H1 (cell line): ENCODE measurements at regions not wholly inside any gene's neighbourhood (a gene's known extent, or its start where the extent isn't known, plus 50 kb on each side); places are given as distances from the start of the nearest gene placed in this dataset.

Source experiments
- POLR2A ChIP-seq, 2 experiments: IDR thresholded peaks; 1 replicate in 1 of 2; 2 replicates in 1 of 2; pipeline ENCODE4 v1.6.1; 2011; ENCODE audit warnings: low read depth in 2 of 2, low read length in 2 of 2, mild to moderate bottlenecking in 2 of 2; ENCODE audit errors: control extremely low read depth in 1 of 2
- POU5F1 ChIP-seq: IDR thresholded peaks from 2 replicates; pipeline ENCODE4 v1.6.1; 2011; ENCODE audit warnings: low read depth, mild to moderate bottlenecking, low read length, moderate library complexity
- RFX5 ChIP-seq: IDR thresholded peaks from 2 replicates; pipeline ENCODE4 v1.6.1; 2011; ENCODE audit warnings: low read depth, low read length, improper control_type of control experiment, borderline replicate concordance
- TBP ChIP-seq: IDR thresholded peaks from 2 replicates; pipeline ENCODE4 v1.6.1; 2011; ENCODE audit warnings: low read depth, low read length, improper control_type of control experiment
- ZNF274 ChIP-seq: IDR thresholded peaks from 2 replicates; pipeline ENCODE4 v1.7.0; 2012; ENCODE audit warnings: low read length, borderline replicate concordance; ENCODE audit errors: extremely low read depth
- TF ChIP-seq, protein P1 (sequence below): IDR thresholded peaks from 2 replicates; pipeline ENCODE4 v1.6.1; 2012; ENCODE audit warnings: low read length, inconsistent platforms
- TF ChIP-seq, protein P2 (sequence below), 3 experiments: IDR thresholded peaks; 1 replicate in 2 of 3; 2 replicates in 1 of 3; pipeline versions ENCODE4 v1.5.1 to v1.6.1; 2011; ENCODE audit warnings: low read length in 3 of 3, mild to moderate bottlenecking in 3 of 3, inconsistent platforms in 2 of 3, low read depth in 1 of 3, moderate library complexity in 1 of 3; ENCODE audit not compliant: insufficient read depth in 1 of 3; ENCODE audit errors: control extremely low read depth in 1 of 3

DNA sequence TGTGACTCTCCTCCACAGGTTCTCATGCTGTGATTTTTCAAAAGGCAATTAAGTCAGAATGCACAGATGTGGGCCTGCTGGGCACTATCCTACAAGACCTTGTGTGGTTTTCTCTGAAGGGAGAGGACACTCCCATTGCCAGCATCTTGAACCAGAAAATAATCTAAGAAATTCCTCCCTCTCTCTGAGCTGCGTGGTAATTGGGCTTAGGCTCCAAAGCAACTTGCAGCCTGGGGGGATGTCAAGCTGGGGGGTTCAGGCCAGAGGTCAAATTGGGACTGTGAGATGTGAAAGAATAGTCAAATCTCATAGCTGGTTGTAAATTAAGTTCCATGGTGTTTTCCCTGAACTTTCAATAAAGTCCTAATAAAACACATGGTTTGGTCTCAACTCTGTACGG lies 350.6 kb upstream of the SLC7A11 start (continued):
- TF ChIP-seq, protein P1, sequence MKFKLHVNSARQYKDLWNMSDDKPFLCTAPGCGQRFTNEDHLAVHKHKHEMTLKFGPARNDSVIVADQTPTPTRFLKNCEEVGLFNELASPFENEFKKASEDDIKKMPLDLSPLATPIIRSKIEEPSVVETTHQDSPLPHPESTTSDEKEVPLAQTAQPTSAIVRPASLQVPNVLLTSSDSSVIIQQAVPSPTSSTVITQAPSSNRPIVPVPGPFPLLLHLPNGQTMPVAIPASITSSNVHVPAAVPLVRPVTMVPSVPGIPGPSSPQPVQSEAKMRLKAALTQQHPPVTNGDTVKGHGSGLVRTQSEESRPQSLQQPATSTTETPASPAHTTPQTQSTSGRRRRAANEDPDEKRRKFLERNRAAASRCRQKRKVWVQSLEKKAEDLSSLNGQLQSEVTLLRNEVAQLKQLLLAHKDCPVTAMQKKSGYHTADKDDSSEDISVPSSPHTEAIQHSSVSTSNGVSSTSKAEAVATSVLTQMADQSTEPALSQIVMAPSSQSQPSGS: no peak
- TF ChIP-seq POU5F1 (no peak), TBP (no peak), RFX5 (no peak), ZNF274 (no peak), POLR2A (IDR thresholded peaks at IDR 0.05; ENCODE audit: control extremely low read depth in 1 of 2, low read depth in 2 of 2, low read length in 2 of 2) (no peak)
- TF ChIP-seq, protein P2, sequence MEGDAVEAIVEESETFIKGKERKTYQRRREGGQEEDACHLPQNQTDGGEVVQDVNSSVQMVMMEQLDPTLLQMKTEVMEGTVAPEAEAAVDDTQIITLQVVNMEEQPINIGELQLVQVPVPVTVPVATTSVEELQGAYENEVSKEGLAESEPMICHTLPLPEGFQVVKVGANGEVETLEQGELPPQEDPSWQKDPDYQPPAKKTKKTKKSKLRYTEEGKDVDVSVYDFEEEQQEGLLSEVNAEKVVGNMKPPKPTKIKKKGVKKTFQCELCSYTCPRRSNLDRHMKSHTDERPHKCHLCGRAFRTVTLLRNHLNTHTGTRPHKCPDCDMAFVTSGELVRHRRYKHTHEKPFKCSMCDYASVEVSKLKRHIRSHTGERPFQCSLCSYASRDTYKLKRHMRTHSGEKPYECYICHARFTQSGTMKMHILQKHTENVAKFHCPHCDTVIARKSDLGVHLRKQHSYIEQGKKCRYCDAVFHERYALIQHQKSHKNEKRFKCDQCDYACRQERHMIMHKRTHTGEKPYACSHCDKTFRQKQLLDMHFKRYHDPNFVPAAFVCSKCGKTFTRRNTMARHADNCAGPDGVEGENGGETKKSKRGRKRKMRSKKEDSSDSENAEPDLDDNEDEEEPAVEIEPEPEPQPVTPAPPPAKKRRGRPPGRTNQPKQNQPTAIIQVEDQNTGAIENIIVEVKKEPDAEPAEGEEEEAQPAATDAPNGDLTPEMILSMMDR (IDR thresholded peaks at IDR 0.05; ENCODE audit: control extremely low read depth in 1 of 3, insufficient read depth in 1 of 3, low read depth in 1 of 3, low read length in 3 of 3): no peak
- TF ChIP-seq, all 59 proteins: peak for 0
